A673 (cell line): ENCODE measurements at regions not wholly inside any gene's neighbourhood (a gene's known extent, or its start where the extent isn't known, plus 50 kb on each side); places are given as distances from the start of the nearest gene placed in this dataset.
A peak's percentile ranks its signal among the peaks of the same experiment; 100 is the strongest.

Experiments used
- BruUV-seq: library from RNA; stranded (reverse); fragments of 400-500 nt; replicated peaks from 2 replicates; lab custom pipeline; 2021; lab: Mats Ljungman, UMichigan
- CTCF ChIA-PET: fragments of 300-600 bp; sonication (Branson Sonifier 250); formaldehyde crosslinking; loops from one replicate; lab custom pipeline; 2022; ENCODE audit warnings: antibody characterized with exemption; lab: Charles Lee
- POLR2A ChIA-PET: fragments of 300-600 bp; sonication (Branson Sonifier 250); formaldehyde crosslinking; loops from one replicate; lab custom pipeline; 2022; ENCODE audit warnings: antibody characterized with exemption; ENCODE audit not compliant: low non-redundant PET; lab: Charles Lee
- DNase-seq: peaks from one replicate; pipeline ENCODE4 v3.0.0-alpha.2; 2015; ENCODE audit warnings: low spot score
- H3K27ac ChIP-seq: fragments of 200-600 bp; sonication (generic); 2 replicates; pipeline ENCODE4 v1.5.1; 2016; ENCODE audit warnings: mixed run types, low read depth, mild to moderate bottlenecking, mixed read lengths, antibody characterized with exemption, low read length; ENCODE audit not compliant: poor library complexity, severe bottlenecking
- H3K27me3 ChIP-seq: fragments of 200-600 bp; sonication (generic); replicated peaks from 2 replicates; pipeline ENCODE4 v1.6.1; 2017; ENCODE audit warnings: mixed run types, low read depth, mild to moderate bottlenecking, mixed read lengths, antibody characterized with exemption, low read length; ENCODE audit not compliant: insufficient read depth, poor library complexity
- H3K36me3 ChIP-seq: fragments of 200-600 bp; sonication (generic); 2 replicates; pipeline ENCODE4 v1.6.1; 2016; ENCODE audit warnings: mixed run types, mild to moderate bottlenecking, mixed read lengths, antibody characterized with exemption, low read length; ENCODE audit not compliant: insufficient read depth, poor library complexity, severe bottlenecking
- H3K4me1 ChIP-seq: fragments of 200-600 bp; sonication (generic); 2 replicates; pipeline ENCODE4 v1.6.1; 2017; ENCODE audit warnings: mixed run types, mild to moderate bottlenecking, mixed read lengths, antibody characterized with exemption, low read length; ENCODE audit not compliant: insufficient read depth, poor library complexity, severe bottlenecking
- H3K4me3 ChIP-seq: fragments of 200-600 bp; sonication (generic); 2 replicates; pipeline ENCODE4 v1.5.1; 2016; ENCODE audit warnings: low read depth, mixed run types, mild to moderate bottlenecking, mixed read lengths, low read length; ENCODE audit not compliant: poor library complexity, severe bottlenecking
- H3K9me3 ChIP-seq: fragments of 200-600 bp; sonication (generic); 2 replicates; pipeline ENCODE4 v1.6.1; 2016; ENCODE audit warnings: mixed run types, low read depth, mild to moderate bottlenecking, mixed read lengths, antibody characterized with exemption, low read length; ENCODE audit not compliant: poor library complexity, severe bottlenecking
- EZH2 ChIP-seq: fragments of 200-600 bp; sonication (generic); IDR thresholded peaks from 2 replicates; pipeline ENCODE4 v1.6.1; 2017; ENCODE audit warnings: borderline replicate concordance, low read depth, mild to moderate bottlenecking, mixed read lengths, antibody characterized with exemption, low read length; ENCODE audit not compliant: poor library complexity, severe bottlenecking
- intact Hi-C: fragments of 100-400 bp; cut with micrococcal nuclease; formaldehyde crosslinking; loops from one replicate; pipeline ENCODE4 v1.10.0; 2022; ENCODE audit not compliant: unreplicated experiment
- TF ChIP-seq, protein P1 (sequence below): fragments of 300-800, 200-600 bp; sonication (generic); conservative IDR thresholded peaks from 2 replicates; pipeline ENCODE4 v1.5.1; 2017; ENCODE audit warnings: low read depth, mild to moderate bottlenecking, antibody characterized with exemption, low read length, moderate library complexity, mixed read lengths

- TF ChIP-seq, protein P1, sequence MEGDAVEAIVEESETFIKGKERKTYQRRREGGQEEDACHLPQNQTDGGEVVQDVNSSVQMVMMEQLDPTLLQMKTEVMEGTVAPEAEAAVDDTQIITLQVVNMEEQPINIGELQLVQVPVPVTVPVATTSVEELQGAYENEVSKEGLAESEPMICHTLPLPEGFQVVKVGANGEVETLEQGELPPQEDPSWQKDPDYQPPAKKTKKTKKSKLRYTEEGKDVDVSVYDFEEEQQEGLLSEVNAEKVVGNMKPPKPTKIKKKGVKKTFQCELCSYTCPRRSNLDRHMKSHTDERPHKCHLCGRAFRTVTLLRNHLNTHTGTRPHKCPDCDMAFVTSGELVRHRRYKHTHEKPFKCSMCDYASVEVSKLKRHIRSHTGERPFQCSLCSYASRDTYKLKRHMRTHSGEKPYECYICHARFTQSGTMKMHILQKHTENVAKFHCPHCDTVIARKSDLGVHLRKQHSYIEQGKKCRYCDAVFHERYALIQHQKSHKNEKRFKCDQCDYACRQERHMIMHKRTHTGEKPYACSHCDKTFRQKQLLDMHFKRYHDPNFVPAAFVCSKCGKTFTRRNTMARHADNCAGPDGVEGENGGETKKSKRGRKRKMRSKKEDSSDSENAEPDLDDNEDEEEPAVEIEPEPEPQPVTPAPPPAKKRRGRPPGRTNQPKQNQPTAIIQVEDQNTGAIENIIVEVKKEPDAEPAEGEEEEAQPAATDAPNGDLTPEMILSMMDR, result no peak
- TF ChIP-seq EZH2, result no peak
- Histone ChIP-seq H3K27me3 (no peaks in the 10 kb centered on the region), H3K4me3 (no peak overlapping the region), H3K9me3 (peaks cover 8% of the 10 kb centered on the region), H3K36me3 (no peaks in the 10 kb centered on the region), H3K4me1 (no peaks in the 10 kb centered on the region), H3K27ac (no peak overlapping the region)
- BruUV-seq, result no TSS peak
- CTCF ChIA-PET, result no interaction called here
- no peak for DNase-seq
- intact Hi-C loops, result no loop called here
- POLR2A ChIA-PET, result no interaction called here
Measured at GRCh38 chr10:31179091-31179680, 139.8 kb upstream of the ZEB1 start.

DNA sequence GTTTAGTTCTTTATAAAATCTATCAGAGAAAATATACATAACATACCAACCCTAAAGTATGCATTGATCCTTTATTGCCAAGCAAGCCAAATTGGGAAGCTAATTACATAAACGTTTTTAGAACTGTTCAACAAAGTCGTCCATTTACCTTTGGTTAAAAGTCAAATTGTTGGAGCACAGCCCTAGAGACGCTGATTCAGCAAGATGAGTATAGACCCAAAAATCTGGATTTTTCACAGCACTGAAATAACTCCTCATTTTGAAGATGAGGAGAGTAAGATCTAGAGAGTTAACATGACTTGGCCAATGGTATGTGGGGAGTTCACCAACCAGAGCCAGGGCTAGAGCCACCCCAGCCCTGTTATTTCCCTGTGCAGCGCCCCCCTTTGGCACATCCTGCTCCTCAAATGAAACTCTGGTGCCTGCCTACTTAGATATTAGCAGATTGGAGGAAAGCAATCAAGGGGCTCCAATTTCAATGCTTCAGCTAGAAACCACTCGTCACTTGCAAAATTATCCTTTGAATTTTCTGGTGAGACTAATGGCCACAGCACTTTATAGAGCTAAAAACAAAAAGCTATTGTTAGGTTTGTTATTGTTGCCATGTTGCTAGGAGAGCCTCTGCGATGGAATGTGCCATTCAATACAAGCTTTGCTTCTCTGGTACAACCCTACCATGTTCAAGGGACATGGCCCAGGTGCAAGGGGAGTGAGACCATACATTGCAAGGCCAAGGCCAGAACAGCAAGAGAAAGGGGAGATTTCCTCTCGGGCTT is 132.6 kb upstream of the ZEB1 start:
- no peaks in the 10 kb centered on the region for H3K9me3 ChIP-seq
- ChIA-PET CTCF (no interaction called here), POLR2A (no interaction called here)
- no peak for DNase-seq
- no peak overlapping the region for H3K4me3 ChIP-seq
- no peaks in the 10 kb centered on the region for H3K36me3 ChIP-seq
- H3K4me1 ChIP-seq, result no peaks in the 10 kb centered on the region
- intact Hi-C loops, result no loop called here
- no TSS peak for BruUV-seq
- H3K27ac ChIP-seq, result no peak overlapping the region
- TF ChIP-seq, protein P1, result 0 out of 2 replicates have a peak, but pooled peaks have one; percentile 13
- TF ChIP-seq EZH2, result no peak
- no peaks in the 10 kb centered on the region for H3K27me3 ChIP-seq

- Histone ChIP-seq H3K4me3 (no peak overlapping the region), H3K36me3 (no peaks in the 10 kb centered on the region), H3K27me3 (no peaks in the 10 kb centered on the region), H3K9me3 (no peaks in the 10 kb centered on the region), H3K4me1 (no peaks in the 10 kb centered on the region), H3K27ac (no peak overlapping the region)
- CTCF ChIA-PET, result no interaction called here
- no TSS peak for BruUV-seq
- TF ChIP-seq EZH2, result no peak
- TF ChIP-seq, protein P1, result no peak
- POLR2A ChIA-PET, result no interaction called here
- no peak for DNase-seq
- intact Hi-C loops, result no loop called here
Measured at GRCh38 chr10:31187182-31187581, 131.8 kb upstream of the ZEB1 start.
